ES-I3 (cell line): ENCODE measurements at regions not wholly inside any gene's neighbourhood (a gene's known extent, or its start where the extent isn't known, plus 50 kb on each side); places are given as distances from the start of the nearest gene placed in this dataset.

ENCODE experiments used
- H3K36me3 ChIP-seq: 2 replicates; pipeline ENCODE4 v1.6.1; 2013; ENCODE audit warnings: mild to moderate bottlenecking, low read length, control low read depth, moderate library complexity; ENCODE audit not compliant: insufficient read depth
- H3K4me1 ChIP-seq: 2 replicates; pipeline ENCODE4 v1.6.1; 2013; ENCODE audit warnings: mild to moderate bottlenecking, control low read depth, low read length; ENCODE audit not compliant: insufficient read depth
- H3K9ac ChIP-seq: 2 replicates; pipeline ENCODE4 v1.6.1; 2013; ENCODE audit warnings: low read depth, mild to moderate bottlenecking, low read length, moderate library complexity
- H3K9me3 ChIP-seq: 2 replicates; pipeline ENCODE4 v1.6.1; 2013; ENCODE audit warnings: mild to moderate bottlenecking, low read length, moderate library complexity; ENCODE audit not compliant: control insufficient read depth, insufficient read depth

GRCh38 chr5:2639425-2639824 is 112.1 kb downstream of the IRX2 start:
- Histone ChIP-seq H3K9ac (no peak overlapping the region), H3K4me1 (no peaks in the 10 kb centered on the region), H3K9me3 (no peaks in the 10 kb centered on the region), H3K36me3 (no peaks in the 10 kb centered on the region)

DNA sequence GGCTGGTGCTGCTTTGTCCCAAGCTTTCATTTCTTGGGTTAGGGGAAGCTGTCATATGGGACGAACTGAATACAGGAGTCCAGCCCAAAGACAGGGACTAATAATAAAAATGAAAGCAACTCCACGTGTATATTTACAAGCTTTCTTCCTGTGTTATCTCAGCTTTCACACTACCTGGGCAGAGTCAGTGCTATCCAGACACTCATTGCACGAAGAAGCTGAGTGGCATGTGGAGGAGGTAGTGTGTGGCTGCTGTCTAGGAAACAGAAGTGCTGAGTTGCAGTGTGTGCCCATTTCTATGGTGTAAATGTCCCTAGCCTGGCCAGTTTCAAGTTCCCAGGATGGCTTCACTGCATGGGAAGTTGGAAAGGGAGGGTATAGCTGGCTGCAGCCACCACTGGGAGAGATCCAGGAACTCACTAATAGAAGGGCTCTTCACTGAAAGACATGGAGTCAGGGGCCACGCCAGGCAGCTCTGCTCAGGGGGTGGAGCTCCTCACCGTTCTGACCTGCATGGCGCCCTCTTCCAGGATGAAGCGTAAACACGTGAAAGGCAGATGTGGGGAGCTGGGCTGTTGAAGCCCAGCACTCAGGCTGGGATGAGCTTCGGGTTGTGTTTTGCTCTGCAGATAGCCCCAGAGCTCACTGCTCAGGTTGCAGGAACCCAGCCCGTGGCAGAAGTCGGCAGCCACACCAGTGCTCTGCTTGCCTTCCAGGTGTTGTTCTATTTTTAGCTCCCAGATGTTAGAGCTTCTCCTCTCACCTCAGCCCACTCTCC is 116.9 kb downstream of the IRX2 start:
- H3K9ac ChIP-seq: no peak overlapping the region
- no peaks in the 10 kb centered on the region for H3K36me3 ChIP-seq
- no peaks in the 10 kb centered on the region for H3K4me1 ChIP-seq
- no peaks in the 10 kb centered on the region for H3K9me3 ChIP-seq

DNA sequence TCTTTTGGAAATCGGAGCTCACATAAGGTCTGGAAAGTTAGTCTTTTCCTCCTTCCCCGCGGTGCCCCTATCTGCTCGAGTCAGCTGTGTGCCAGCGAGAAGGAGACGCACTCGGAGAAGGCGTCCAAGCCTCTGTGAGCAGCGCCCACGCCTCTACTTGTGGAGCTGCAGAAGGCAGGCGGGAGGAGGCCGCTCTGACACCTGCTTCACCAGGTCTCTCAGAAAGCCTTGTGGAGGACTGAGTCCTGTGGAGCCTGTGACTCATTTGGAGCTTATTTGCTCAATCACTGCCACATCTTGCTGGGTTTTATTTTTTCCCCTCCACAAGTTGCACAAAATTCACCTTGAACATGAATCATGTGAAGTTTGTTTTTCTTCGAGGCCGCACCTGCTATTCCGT is 117.5 kb downstream of the IRX2 start:
- Histone ChIP-seq H3K4me1 (no peaks in the 10 kb centered on the region), H3K36me3 (no peaks in the 10 kb centered on the region), H3K9me3 (no peaks in the 10 kb centered on the region), H3K9ac (no peak overlapping the region)

- Histone ChIP-seq H3K4me1 (no peaks in the 10 kb centered on the region), H3K9ac (no peak overlapping the region), H3K36me3 (no peaks in the 10 kb centered on the region), H3K9me3 (no peaks in the 10 kb centered on the region)
These were observed 119.7 kb downstream of the IRX2 start for GRCh38 chr5:2631758-2632157.

DNA sequence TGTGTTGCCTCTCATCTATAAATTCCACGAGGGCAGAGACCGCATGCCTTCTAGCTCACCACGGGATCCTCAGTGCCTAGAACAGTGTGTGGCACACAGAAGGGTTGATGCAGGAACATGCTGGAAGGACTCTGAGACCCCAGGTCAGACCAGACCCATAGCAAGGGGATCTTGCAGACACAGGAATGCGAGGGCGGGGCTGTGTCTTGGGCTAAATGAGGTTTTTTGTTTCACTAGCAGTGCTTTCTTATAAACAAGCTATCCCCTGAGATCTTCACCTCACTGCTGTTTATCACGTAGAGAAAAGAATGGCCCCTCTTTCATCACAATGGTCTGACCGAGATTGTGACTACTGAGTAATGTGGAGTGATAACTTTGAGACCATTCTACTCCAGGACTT is 122.4 kb downstream of the IRX2 start:
- Histone ChIP-seq H3K4me1 (no peaks in the 10 kb centered on the region), H3K9me3 (no peaks in the 10 kb centered on the region), H3K9ac (no peak overlapping the region), H3K36me3 (no peaks in the 10 kb centered on the region)

- Histone ChIP-seq H3K9ac (no peak overlapping the region), H3K4me1 (no peaks in the 10 kb centered on the region), H3K9me3 (no peaks in the 10 kb centered on the region), H3K36me3 (no peaks in the 10 kb centered on the region)
These were observed 123.6 kb downstream of the IRX2 start for GRCh38 chr5:2627867-2628266.

- H3K36me3 ChIP-seq: no peaks in the 10 kb centered on the region
- H3K9ac ChIP-seq: no peak overlapping the region
- no peaks in the 10 kb centered on the region for H3K9me3 ChIP-seq
- no peaks in the 10 kb centered on the region for H3K4me1 ChIP-seq
These were observed 124.9 kb downstream of the IRX2 start for GRCh38 chr5:2626572-2626971.

DNA sequence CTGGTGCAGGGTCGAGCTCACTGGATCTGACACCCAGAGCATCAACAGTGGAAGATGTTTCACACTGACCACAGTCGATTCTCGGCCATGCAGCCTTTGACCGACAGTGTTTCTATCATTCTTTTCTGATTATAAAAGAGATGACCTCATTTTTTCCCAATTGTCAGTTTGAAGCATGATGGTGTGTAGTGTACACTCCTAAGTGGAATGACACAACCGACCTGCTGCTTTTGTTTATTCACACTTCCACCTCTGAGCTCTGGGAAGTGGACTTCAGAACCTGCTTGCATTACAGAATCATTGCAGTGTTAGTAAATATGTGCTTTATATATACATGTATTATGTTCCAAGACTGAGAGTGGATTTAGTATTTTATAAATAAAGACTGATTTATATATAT is 128.6 kb downstream of the IRX2 start:
- Histone ChIP-seq H3K9ac (no peak overlapping the region), H3K9me3 (no peaks in the 10 kb centered on the region), H3K36me3 (no peaks in the 10 kb centered on the region), H3K4me1 (no peaks in the 10 kb centered on the region)

DNA sequence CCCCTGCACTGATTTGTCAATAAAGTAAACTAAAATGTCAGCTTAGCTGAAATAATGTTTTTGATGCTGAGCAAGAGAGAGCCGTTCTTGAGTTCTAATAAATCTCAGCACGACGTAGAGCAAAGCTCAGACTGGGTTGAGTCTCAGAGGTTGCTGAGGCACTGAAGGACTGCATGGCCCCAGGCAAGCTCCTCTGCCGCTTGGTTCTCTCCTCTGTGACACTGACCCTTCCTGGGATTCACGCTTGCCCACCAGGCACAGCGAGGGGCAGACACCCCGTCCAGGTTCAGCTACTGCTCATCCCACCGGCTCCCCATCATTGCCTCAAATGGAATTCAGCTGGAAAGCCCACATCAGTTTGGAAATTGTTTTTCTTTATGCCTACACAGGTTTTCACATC is 129.8 kb downstream of the IRX2 start:
- no peaks in the 10 kb centered on the region for H3K9me3 ChIP-seq
- H3K36me3 ChIP-seq: no peaks in the 10 kb centered on the region
- H3K9ac ChIP-seq: no peak overlapping the region
- H3K4me1 ChIP-seq: no peaks in the 10 kb centered on the region

GRCh38 chr5:2619216-2619615 is 132.3 kb downstream of the IRX2 start:
- no peaks in the 10 kb centered on the region for H3K4me1 ChIP-seq
- H3K9ac ChIP-seq: no peak overlapping the region
- no peaks in the 10 kb centered on the region for H3K36me3 ChIP-seq
- H3K9me3 ChIP-seq: no peaks in the 10 kb centered on the region

GRCh38 chr5:2617461-2617860 is 134.0 kb downstream of the IRX2 start:
- no peaks in the 10 kb centered on the region for H3K4me1 ChIP-seq
- H3K36me3 ChIP-seq: no peaks in the 10 kb centered on the region
- no peaks in the 10 kb centered on the region for H3K9me3 ChIP-seq
- H3K9ac ChIP-seq: no peak overlapping the region

DNA sequence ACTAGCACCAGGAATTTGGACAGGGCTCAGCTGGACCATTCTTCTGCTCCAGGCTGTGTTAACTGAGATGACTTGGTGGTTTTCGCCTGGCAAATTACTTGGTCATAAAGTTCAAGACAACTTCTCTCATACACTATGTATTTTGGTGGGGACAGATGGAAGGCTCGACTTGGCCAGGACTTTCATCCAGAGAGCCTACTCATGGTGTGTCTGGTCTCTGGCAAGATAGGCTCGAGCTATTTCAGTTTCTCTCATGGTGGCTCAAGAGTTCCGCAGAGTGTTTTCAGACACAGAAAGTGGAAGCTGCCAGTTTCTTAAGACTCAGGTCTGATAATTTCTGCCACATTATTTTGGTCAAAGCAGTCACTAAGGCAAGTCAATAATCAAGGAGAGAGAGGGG is 135.6 kb downstream of the IRX2 start:
- Histone ChIP-seq H3K36me3 (no peaks in the 10 kb centered on the region), H3K4me1 (no peaks in the 10 kb centered on the region), H3K9me3 (no peaks in the 10 kb centered on the region), H3K9ac (no peak overlapping the region)

DNA sequence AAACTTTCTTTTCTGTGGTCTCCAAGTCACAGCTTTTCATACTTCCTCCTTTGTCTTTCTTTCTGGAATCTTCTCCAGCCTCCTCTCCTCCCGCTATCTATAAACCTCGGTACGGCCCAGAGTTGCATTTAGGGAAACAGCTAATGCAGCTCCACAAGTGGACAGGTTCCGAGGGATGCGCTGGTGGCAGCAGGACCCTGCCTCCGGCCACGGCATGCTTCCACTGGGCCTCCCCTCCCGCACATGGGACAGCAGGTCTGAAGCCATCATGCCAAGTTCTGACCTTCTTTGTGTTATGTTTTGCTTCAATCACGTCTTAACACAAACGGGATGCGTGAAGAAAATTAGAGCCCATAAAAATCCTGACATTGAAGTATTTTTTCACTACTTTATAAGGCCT is 136.9 kb downstream of the IRX2 start:
- H3K4me1 ChIP-seq: no peaks in the 10 kb centered on the region
- H3K9me3 ChIP-seq: no peaks in the 10 kb centered on the region
- H3K36me3 ChIP-seq: no peaks in the 10 kb centered on the region
- no peak overlapping the region for H3K9ac ChIP-seq

GRCh38 chr5:2611659-2612058 is 139.8 kb downstream of the IRX2 start:
- Histone ChIP-seq H3K9ac (no peak overlapping the region), H3K36me3 (no peaks in the 10 kb centered on the region), H3K4me1 (no peaks in the 10 kb centered on the region), H3K9me3 (no peaks in the 10 kb centered on the region)

- Histone ChIP-seq H3K9me3 (no peaks in the 10 kb centered on the region), H3K9ac (no peak overlapping the region), H3K4me1 (no peaks in the 10 kb centered on the region), H3K36me3 (no peaks in the 10 kb centered on the region)
These were observed 140.5 kb downstream of the IRX2 start for GRCh38 chr5:2610986-2611385.

GRCh38 chr5:2608391-2608790 is 143.1 kb downstream of the IRX2 start:
- Histone ChIP-seq H3K4me1 (no peaks in the 10 kb centered on the region), H3K9ac (no peak overlapping the region), H3K9me3 (no peaks in the 10 kb centered on the region), H3K36me3 (no peaks in the 10 kb centered on the region)
